Endodermal cell (in vitro differentiated cells): ENCODE measurements at regions not wholly inside any gene's neighbourhood (a gene's known extent, or its start where the extent isn't known, plus 50 kb on each side); places are given as distances from the start of the nearest gene placed in this dataset.

ENCODE experiments used
- DNase-seq: peaks from one replicate; pipeline ENCODE4 v3.0.0-alpha.2; 2017
- H3K27ac ChIP-seq: 2 replicates; pipeline ENCODE4 v1.5.1; 2013; ENCODE audit warnings: mild to moderate bottlenecking, low read depth, low read length, moderate library complexity
- H3K27me3 ChIP-seq: 2 replicates; pipeline ENCODE4 v1.6.1; 2013; ENCODE audit warnings: mild to moderate bottlenecking, low read length, moderate library complexity; ENCODE audit not compliant: insufficient read depth, control insufficient read depth, poor library complexity, severe bottlenecking
- H3K36me3 ChIP-seq: 2 replicates; pipeline ENCODE4 v1.7.0; 2013; ENCODE audit warnings: mild to moderate bottlenecking, low read length, moderate library complexity; ENCODE audit not compliant: control insufficient read depth, insufficient read depth
- H3K4me1 ChIP-seq: one replicate; pipeline ENCODE4 v1.7.0; 2013; ENCODE audit warnings: low read length; ENCODE audit not compliant: control insufficient read depth, insufficient read depth
- H3K4me3 ChIP-seq: 2 replicates; pipeline ENCODE4 v1.5.1; 2013; ENCODE audit warnings: mild to moderate bottlenecking, low read length, moderate library complexity
- H3K9ac ChIP-seq: 2 replicates; pipeline ENCODE4 v1.6.1; 2013; ENCODE audit warnings: mild to moderate bottlenecking, low read length, moderate library complexity; ENCODE audit not compliant: poor library complexity, severe bottlenecking; ENCODE audit errors: extremely low read depth
- H3K9me3 ChIP-seq: 2 replicates; pipeline ENCODE4 v1.6.1; 2013; ENCODE audit warnings: mild to moderate bottlenecking, low read length, moderate library complexity; ENCODE audit not compliant: control insufficient read depth
- H3K27ac Mint-ChIP-seq: 2 replicates; pipeline ENCODE4 v1.8.0; 2020; ENCODE audit warnings: mixed read lengths
- H3K27me3 Mint-ChIP-seq: 2 replicates; pipeline ENCODE4 v1.8.0; 2021; ENCODE audit warnings: mild to moderate bottlenecking, mixed read lengths; ENCODE audit not compliant: insufficient read depth
- H3K36me3 Mint-ChIP-seq: 2 replicates; pipeline ENCODE4 v1.8.0; 2020; ENCODE audit warnings: low read depth, mixed read lengths
- H3K4me1 Mint-ChIP-seq: 2 replicates; pipeline ENCODE4 v1.8.0; 2020; ENCODE audit warnings: mixed read lengths
- H3K4me3 Mint-ChIP-seq: 2 replicates; pipeline ENCODE4 v1.8.0; 2020; ENCODE audit warnings: mild to moderate bottlenecking, moderate library complexity, mixed read lengths
- H3K9me3 Mint-ChIP-seq: 2 replicates; pipeline ENCODE4 v1.8.0; 2020; ENCODE audit warnings: mild to moderate bottlenecking, mixed read lengths
- CTCF ChIP-seq: fragments of 200-600 bp; sonication (generic); conservative IDR thresholded peaks from 2 replicates; pipeline ENCODE4 v1.5.0; 2021; ENCODE audit warnings: antibody characterized with exemption, mild to moderate bottlenecking
- WGBS, 2 experiments: methylation state at CpG; one replicate each; pipeline versions ENCODE4 v1.1.5 to v1.1.7; 2013; ENCODE audit warnings: missing lambda C conversion rate in 2 of 2, mixed read lengths in 1 of 2; ENCODE audit not compliant: insufficient coverage in 1 of 2, insufficient read length in 1 of 2; 5-methylcytosine and 5-hydroxymethylcytosine counted together

- no peak overlapping the region for H3K9ac ChIP-seq
- no peaks in the 10 kb centered on the region for H3K9me3 ChIP-seq
- H3K4me3 ChIP-seq: no peak overlapping the region
- Mint-ChIP-seq H3K4me1 (no peaks in the 10 kb centered on the region), H3K27ac (no peak overlapping the region), H3K36me3 (no peaks in the 10 kb centered on the region), H3K27me3 (no peaks in the 10 kb centered on the region), H3K9me3 (no peaks in the 10 kb centered on the region), H3K4me3 (no peak overlapping the region)
- 92% methylated on average over 1 of the region's 1 CpG; no CpG with 5 or more reads in 1 of the 2 experiments for WGBS, 2 experiments
- no peaks in the 10 kb centered on the region for H3K27me3 ChIP-seq
- no peak for DNase-seq
- H3K36me3 ChIP-seq: no peaks in the 10 kb centered on the region
- no peak for TF ChIP-seq CTCF
- no peaks in the 10 kb centered on the region for H3K4me1 ChIP-seq
- no peak overlapping the region for H3K27ac ChIP-seq
Observed at GRCh38 chr18:24658302-24658701, 197.9 kb downstream of the HRH4 start.

GRCh38 chr18:24659827-24660720 lies 199.6 kb downstream of the HRH4 start:
- no peaks in the 10 kb centered on the region for H3K27me3 Mint-ChIP-seq
- WGBS, 2 experiments: 93 to 94% methylated on average over 17 to 21 of the region's 21 CpGs
- no peak overlapping the region for H3K4me3 Mint-ChIP-seq
- no peaks in the 10 kb centered on the region for H3K9me3 ChIP-seq
- H3K36me3 Mint-ChIP-seq: no peaks in the 10 kb centered on the region
- H3K36me3 ChIP-seq: no peaks in the 10 kb centered on the region
- no peak for DNase-seq
- no peaks in the 10 kb centered on the region for H3K4me1 ChIP-seq
- no peak overlapping the region for H3K9ac ChIP-seq
- no peaks in the 10 kb centered on the region for H3K27me3 ChIP-seq
- no peak overlapping the region for H3K27ac Mint-ChIP-seq
- TF ChIP-seq CTCF: no peak
- H3K9me3 Mint-ChIP-seq: no peaks in the 10 kb centered on the region
- no peaks in the 10 kb centered on the region for H3K4me1 Mint-ChIP-seq
- no peak overlapping the region for H3K27ac ChIP-seq
- H3K4me3 ChIP-seq: no peak overlapping the region

GRCh38 chr18:24660956-24661355 lies 200.5 kb downstream of the HRH4 start:
- H3K9me3 Mint-ChIP-seq: no peaks in the 10 kb centered on the region
- Histone ChIP-seq H3K9me3 (no peaks in the 10 kb centered on the region), H3K36me3 (no peaks in the 10 kb centered on the region), H3K4me1 (no peaks in the 10 kb centered on the region), H3K4me3 (no peak overlapping the region), H3K27ac (no peak overlapping the region), H3K27me3 (no peaks in the 10 kb centered on the region), H3K9ac (no peak overlapping the region)
- no peak overlapping the region for H3K4me3 Mint-ChIP-seq
- WGBS, 2 experiments: 94% methylated on average over 1 of the region's 1 CpG; no CpG with 5 or more reads in 1 of the 2 experiments
- H3K27ac Mint-ChIP-seq: no peak overlapping the region
- no peaks in the 10 kb centered on the region for H3K4me1 Mint-ChIP-seq
- no peaks in the 10 kb centered on the region for H3K36me3 Mint-ChIP-seq
- TF ChIP-seq CTCF: no peak
- H3K27me3 Mint-ChIP-seq: no peaks in the 10 kb centered on the region
- DNase-seq: no peak
